GM21825 (cell line): ENCODE measurements at regions not wholly inside any gene's neighbourhood (a gene's known extent, or its start where the extent isn't known, plus 50 kb on each side); places are given as distances from the start of the nearest gene placed in this dataset.

Experiments used
- ATAC-seq: cut with Tn5 transposase; IDR thresholded peaks from one replicate; pipeline ENCODE4 v1.9.1; 2021; ENCODE audit warnings: mild to moderate bottlenecking, moderate library complexity; ENCODE audit not compliant: unreplicated experiment

- ATAC-seq = no peak
Measured at GRCh38 chr17:79142375-79142774, 67.8 kb downstream of the ENGASE start.

GRCh38 chr17:79141578-79142355 lies 67.1 kb downstream of the ENGASE start:
- no peak for ATAC-seq

DNA sequence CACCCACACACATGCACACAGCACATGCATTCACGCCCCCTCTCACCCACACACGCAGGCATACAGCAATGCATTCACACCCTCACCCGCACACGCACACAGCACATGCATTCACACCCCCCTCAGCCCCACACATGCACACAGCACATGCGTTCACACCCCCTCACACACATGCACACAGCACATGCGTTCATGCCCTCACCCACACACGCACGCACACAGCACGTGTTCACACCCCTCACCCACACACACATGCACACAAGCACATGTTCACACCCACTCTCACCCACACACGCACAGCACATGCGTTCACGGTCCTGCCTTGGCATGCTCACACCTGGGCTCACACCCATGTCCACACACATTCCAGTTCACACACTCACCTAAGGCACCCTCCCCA lies 64.2 kb downstream of the ENGASE start:
- no peak for ATAC-seq

- no peak for ATAC-seq
Measured at GRCh38 chr17:79137789-79138165, 63.2 kb downstream of the ENGASE start.

GRCh38 chr17:79137015-79137788 lies 62.6 kb downstream of the ENGASE start:
- ATAC-seq = no peak

DNA sequence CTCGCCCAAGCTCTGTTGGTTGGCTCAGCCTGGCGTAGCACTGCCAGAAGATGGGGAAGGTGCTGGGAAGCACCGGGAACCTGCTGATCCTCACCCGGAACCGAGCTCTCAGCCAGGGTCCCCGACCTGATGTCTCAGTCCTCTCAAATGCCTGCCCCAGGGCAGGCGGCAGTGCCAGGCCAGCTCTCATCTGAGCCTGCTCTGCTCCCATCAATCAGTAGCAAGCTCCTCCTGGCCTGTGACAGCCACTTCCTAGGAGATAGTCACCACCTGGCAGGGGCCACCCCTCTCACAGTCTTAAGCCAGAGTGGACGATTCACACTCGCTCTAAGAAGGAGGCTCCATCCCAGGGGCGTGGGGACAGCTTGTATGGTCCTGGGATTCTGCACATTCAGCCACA lies 62.0 kb downstream of the ENGASE start:
- no peak for ATAC-seq
